ENCODE measurements at regions not wholly inside any gene's neighbourhood (a gene's known extent, or its start where the extent isn't known, plus 50 kb on each side); places are given as distances from the start of the nearest gene placed in this dataset.

GRCh38 chr3:29128001-29128400 is 152.9 kb upstream of the RBMS3 start:
- TF ChIP-seq CTCF (IDR thresholded peaks at IDR 0.05; ENCODE audit: low read length) (no peak), EZH2 (IDR thresholded peaks at IDR 0.05; ENCODE audit: borderline replicate concordance, low read length) (no peak)
